ENCODE measurements at regions not wholly inside any gene's neighbourhood (a gene's known extent, or its start where the extent isn't known, plus 50 kb on each side); places are given as distances from the start of the nearest gene placed in this dataset.
"Not testable (repeated sequence)": the region's sequence is repeated elsewhere in the genome, so short reads cannot be mapped to it uniquely, and the experiment has no call there.

DNA sequence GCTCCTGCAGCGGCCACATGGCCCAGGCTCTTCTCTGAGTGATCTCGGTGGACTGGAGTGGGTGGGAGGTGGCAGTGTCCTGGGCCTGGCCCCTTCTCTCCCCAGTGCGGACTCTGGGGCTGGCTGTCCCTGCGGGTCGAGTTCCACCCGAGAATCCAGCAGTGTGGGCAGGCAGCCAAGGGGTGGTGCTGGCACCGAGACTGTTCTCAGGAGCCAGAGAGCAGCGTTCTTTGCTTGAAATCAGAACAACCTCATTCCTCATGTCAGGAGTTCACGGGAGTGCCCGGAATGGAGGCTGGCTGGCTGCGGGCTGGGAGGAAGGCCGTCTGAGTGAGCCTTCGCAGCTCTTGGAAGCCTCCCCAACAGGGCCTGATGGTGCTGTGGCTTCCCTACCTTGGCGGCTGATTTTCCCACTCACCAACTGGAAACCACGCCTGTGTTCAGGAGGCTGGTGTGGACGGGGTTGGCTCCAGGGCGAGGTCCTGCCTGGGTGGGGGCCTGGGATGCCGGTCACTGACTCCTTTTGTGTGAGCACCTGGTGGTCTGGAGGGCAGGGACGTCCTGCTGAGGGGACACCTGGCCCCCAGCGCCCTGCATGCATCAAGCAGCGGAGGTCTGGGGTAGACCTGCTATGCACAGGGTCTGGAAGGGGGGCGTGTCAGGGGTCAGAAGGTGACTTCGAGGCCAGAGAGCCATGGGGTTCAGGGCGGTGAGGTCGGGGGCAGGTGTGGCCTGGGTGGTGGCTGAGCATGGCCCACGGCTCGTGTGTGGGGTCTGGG lies 137.6 kb downstream of the TMEM121 start:
- not testable (repeated sequence) for DNase-seq

DNA sequence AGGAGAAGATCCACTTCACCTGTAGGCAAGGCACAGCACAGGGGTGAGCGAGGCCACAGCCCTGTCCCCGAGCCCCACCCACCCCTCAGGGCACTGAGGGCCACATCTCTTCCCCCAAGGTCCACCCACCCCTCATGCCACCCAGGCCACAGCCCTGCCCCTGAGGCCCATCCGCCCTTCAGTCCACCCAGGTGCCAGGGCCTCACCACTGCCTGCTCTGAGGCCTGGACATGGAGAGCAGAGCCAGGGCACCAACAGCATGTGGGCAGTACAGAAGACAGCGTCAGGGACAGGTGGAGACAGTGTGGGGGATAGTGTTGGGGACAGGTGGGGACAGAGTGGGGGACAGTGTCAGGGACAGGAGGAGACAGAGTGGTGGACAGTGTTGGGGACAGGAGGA lies 138.3 kb downstream of the TMEM121 start:
- DNase-seq: no peak

DNA sequence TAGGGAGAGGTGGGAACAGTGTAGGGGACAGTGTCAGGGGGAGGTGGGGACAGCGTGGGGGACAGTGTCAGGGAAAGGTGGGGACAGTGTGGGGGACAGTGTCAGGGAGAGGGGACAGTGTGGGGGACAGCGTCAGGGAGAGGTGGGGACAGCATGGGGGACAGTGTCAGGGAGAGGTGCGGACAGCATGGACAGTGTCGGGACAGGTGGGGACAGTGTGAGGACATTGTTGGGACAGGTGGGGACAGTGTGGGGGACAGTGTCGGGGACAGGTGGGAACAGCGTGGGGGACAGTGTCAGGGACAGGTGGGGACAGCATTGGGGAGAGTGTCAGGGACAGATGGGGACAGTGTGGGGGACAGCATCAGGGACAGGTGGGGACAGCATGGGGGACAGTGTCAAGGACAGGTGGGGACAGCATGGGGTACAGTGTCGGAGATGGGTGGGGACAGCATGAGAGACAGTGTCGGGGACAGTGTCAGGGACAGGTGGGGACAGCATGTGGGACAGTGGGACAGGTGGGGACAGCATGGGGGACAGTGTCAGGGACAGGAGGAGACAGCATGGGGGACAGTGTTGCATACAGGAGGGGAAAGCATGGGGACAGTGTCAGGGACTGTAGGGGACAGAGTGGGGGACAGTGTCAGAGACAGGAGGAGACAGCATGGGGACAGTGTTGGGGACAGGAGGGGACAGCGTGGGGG lies 139.0 kb downstream of the TMEM121 start:
- no peak for DNase-seq

DNA sequence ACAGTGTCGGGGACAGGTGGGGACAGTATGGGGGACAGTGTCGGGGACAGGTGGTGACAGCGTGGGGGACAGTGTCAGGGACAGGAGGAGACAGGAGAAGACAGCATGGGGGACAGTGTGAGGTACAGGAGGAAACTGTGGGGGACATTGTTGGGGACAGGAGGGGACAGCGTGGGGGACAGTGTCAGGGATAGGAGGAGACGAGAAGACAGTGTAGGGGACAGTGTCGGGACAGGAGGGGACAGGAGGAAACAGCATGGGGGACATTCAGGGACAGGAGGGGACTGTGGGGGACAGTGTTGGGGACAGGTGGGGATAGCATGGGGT lies 139.5 kb downstream of the TMEM121 start:
- no peak for DNase-seq

DNA sequence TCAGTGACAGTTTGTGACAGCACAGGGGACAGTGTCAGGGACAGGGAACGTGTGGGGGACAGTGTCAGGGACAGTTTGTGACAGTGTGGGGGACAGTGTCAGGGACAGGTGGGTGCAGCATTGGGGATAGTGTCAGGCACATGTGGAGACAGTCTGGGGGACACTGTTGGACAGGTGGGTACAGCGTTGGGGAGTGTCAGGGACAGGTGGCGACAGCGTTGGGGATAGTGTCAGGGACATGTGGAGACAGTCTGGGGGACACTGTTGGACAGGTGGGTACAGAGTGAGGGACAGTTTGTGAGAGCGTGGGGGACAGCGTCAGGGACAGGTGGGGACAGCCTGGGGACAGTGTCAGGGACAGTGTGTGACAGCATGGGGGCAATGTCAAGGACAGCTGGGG lies 140.0 kb downstream of the TMEM121 start:
- DNase-seq: no peak

DNA sequence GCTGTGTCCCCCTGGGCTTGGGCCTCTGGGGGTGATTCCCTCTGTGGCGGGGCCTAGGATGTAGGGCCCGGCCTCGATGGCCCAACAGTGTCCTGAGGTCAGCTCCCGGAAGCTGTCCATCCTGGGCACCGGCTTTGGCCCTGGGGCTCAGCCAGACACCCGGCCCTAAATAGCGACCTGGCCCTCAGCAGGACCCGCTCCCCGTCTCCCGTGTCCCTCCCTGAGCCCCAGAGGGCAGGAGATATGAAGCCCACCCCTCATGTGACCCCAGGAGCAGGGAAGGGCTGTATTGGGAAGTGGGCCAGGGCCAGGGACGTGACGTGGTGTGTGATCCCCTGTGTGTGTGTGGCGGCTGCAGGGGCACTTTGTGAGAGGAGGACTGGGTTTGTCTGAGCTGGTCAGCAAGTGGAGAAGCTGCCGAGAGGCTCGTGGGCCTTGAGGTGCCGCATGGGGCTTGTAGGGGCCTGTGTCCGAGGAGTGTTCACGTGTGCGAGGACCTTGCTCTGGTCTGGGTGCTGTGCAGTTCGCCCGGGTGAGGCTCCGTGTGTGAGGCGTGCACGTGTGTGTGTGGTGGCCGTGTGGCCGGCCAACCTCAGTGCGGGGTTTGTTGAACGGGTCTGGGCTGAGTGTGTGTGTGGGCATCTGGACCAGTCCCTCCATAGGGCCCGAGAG lies 140.7 kb downstream of the TMEM121 start:
- not testable (repeated sequence) for DNase-seq

DNA sequence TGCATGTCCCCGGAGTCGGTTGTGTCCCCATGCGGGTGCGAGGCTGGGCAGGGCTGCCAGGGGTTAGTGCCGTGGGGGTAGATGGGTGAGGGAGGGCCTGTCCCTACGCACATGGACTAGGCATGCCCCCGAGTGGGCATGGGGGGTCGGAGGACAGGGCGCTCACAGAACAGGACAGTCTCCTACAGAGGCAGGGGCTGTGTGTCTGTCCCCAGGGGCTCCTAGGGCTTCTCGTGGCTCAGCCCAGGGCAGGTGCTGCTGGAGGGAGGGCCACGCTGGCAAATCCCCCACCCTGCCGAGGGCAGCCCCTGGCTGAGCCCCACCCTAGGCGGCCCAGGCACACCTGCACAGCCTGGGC lies 141.3 kb downstream of the TMEM121 start:
- DNase-seq: not testable (repeated sequence)

DNA sequence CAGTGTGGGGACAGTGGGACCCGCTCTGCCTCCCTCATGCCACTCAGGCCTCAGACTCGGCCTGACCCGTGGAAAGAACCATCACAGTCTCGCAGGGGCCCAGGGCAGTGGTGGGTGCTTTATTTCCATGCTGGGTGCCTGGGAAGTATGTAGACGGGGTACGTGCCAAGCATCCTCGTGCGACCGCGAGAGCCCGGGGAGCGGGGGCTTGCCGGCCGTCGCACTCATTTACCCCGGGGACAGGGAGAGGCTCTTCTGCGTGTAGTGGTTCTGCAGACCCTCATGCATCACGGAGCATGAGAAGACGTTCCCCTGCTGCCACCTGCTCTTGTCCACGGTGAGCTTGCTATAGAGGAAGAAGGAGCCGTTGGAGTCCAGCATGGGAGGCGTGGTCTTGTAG lies 141.6 kb downstream of the TMEM121 start:
- DNase-seq: not testable (repeated sequence)

DNA sequence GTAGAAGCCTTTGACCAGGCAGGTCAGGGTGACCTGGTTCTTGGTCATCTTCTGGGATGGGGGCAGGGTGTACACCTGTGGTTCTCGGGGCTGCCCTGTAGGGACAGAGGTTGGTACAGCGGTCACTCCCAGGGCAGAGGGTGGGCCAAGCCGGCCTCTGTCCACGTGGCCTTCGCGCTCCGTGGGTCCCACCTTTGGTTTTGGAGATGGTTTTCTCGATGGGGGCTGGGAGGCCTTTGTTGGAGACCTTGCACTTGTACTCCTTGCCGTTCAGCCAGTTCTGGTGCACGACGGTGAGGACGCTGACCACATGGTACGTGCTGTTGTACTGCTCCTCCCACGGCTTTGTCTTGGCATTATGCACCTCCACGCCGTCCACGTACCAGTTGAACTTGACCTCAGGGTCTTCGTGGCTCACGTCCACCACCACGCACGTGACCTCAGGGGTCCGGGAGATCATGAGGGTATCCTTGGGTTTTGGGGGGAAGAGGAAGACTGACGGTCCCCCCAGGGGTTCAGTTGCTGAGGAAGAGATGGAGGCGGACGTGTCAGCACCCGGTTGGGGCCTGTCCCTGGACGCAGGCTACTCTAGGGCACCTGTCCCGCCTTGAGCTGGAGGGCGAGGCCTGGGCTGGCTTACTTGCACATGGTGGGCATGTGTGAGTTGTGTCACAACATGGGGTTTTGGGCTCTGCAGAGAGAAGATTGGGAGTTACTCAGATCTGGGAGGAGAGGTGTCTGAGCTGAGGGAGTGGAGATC lies 142.3 kb downstream of the TMEM121 start:
- DNase-seq: not testable (repeated sequence)

DNA sequence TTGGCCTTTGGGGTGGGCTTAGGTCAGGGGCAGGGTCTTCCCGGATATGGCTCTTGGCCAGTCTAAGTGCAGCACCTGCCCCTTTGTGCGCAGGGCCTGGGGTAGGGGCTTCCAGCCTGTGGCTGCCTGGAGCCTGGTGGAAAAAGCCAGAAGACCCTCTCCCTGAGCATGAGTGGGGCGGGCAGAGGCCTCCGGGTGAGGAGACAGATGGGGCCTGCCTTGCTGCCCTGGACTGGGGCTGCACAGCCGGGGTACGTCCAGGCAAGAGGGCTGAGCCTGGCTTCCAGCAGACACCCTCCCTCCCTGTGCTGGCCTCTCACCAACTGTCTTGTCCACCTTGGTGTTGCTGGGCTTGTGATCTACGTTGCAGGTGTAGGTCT lies 142.8 kb downstream of the TMEM121 start:
- not testable (repeated sequence) for DNase-seq

DNA sequence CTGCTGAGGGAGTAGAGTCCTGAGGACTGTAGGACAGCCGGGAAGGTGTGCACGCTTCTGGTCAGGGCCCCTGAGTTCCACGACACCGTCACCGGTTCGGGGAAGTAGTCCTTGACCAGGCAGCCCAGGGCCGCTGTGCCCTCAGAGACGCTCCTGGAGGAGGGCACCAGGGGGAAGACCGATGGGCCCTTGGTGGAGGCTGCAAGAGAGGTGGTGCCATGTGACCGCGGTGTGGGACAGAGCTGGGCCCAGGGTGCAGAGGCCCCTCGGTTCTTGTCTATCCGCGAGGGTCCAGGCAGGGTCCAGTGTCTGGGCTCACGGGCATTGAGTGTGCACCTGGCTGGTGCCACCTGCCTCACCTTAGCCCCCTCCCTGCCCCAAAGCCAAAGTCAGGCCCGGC lies 143.3 kb downstream of the TMEM121 start:
- not testable (repeated sequence) for DNase-seq

DNA sequence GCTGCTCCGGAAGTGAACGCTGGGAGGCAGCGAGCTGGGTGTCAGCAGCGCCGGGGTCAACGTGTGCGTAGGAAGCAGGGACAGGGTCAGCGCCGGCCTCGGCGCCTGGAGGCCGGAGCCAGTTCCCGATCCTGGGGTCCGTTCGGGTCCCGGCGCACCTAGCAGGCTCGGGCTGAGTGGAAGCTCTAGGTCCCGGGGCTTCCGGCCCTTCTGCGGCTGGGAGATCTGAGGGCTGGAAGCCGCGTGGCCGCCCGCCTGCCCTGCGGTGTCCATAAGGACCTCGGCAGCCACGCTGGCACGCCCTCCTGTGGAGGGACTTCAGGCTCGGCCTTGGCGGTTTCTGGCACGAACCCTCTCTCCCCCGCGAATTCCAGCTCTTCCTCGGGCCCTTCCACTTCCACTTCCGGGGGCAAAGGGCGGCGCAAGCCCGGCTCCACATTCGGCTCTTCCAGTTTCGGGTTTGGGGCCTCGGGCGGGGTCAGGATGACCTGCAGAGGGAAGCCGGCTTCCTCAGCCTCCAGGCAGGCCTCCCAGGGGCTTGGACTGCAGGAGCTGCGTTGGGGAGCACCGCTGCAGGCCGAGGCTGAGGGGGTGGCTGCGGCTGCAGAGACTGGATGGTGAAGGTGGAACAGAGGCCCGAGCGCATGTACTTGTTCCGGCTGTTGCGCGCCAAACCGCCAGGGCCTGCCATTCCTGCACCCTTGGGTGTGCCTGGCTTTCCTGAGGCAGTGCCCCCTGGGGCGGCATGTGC lies 146.2 kb downstream of the TMEM121 start:
- DNase-seq: not testable (repeated sequence)

DNA sequence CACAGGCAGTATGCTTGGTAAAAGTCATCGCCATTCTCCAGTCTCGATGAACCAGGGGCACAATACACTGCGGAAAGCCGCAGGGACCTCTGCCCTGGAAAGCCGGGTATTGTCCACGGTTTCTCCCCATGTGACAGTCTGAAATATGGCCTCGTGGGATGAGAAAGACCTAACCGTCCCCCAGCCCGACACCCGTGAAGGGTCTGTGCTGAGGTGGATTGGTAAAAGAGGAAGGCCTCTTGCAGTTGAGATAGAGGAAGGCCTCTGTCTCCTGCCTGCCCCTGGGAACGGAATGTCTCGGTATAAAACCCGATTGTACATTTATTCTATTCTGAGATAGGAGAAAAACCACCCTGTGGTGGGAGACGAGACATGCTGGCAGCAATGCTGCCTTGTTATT lies 149.1 kb downstream of the TMEM121 start:
- DNase-seq: not testable (repeated sequence)

DNA sequence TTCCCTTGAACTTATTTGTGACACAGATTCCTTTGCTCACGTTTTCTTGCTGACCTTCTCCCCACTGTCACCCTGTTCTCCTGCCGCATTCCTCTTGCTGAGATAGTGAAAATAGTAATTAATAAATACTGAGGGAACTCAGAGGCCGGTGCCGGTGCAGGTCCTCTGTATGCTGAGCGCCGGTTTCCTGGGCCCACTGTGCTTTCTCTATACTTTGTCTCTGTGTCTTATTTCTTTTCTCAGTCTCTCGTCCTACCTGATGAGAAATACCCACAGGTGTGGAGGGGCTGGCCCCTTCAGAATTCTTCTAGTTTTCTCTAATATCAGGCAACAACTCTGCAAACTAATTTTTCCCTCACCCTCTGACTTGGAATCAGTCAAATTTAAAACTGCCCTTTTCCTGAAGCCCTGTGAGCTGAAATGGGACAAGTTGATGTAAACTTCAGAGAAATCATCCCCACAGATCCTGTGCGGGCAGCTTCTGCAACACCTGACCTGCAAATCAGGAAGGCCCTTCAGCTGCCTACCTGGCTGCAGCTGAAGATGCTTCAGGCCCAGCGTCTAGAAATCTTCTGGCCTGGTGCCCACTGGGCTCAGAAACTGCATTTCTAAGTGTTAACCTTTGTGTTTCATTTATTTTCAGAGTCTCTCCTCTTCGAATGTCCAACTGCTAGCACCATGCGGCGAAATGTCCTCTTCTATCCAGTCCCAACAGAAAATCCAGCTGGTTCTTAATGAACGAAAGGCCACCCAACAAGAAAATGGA lies 149.7 kb downstream of the TMEM121 start:
- not testable (repeated sequence) for DNase-seq

DNA sequence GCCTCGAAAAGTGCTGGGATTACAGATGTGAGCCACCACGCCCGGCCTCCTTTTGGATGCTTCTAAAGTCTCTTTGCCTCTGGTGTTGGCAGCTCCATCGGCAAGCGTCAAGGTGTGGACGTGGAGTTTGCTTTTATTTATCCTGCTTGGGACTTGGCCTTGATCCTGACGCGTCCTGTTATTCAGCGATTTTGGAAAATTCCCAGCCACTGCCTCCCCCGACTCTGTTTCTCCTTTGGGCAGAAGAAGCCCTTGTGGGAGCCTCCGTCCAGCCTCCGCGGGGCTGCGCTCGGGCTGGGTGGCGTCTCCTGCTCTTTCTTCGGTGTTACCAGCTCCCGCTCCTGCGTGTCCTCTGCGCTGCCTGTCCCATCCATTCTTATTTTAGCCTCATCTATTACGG lies 151.7 kb downstream of the TMEM121 start:
- not testable (repeated sequence) for DNase-seq

DNA sequence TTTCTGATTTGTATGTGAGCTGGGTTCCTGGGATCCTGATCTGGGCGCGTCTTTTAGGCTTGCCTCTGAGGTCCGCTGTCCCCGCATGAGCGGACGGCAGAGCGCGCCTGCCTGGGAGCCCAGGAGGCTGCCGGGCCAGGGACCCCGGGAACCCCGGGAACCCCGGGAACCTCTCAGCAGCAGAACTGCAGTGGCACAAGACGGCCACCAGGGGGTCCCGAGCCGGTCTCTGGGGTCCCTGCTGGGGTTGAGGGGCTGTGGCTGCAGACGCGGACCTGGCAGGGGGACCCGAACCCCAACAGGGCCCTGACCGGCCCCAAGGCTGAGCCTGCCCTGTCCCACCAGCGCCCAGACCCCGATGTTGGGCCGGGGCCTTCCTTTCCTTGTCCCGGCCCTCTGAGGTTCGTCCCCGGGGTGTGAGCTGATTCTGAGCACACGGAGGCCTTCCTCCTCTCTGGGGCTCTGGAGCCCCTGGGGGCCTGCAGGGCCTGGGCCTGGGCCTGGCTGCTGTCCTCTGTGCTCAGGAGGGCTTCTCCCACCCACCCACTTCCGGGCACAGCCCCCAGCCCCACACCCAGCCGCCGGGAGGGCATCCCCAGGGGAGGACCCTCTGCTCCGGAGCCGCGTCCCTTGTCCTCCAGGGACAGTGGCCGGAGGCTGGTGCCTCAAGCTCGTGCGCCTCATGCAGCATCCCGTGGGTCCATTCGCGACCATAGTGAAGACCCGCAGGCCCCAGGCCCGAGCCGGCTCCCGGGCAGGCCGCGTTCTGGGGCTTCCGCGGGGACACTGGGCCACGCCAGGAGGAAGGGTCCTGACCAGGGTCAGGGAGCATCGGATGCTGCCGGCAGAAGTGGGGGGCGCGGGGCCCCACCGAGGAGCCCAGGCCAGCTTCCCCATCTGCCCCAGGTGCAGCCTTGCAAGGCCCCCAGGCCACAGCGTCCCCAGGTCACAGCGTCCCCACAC lies 152.9 kb downstream of the TMEM121 start:
- not testable (repeated sequence) for DNase-seq

DNA sequence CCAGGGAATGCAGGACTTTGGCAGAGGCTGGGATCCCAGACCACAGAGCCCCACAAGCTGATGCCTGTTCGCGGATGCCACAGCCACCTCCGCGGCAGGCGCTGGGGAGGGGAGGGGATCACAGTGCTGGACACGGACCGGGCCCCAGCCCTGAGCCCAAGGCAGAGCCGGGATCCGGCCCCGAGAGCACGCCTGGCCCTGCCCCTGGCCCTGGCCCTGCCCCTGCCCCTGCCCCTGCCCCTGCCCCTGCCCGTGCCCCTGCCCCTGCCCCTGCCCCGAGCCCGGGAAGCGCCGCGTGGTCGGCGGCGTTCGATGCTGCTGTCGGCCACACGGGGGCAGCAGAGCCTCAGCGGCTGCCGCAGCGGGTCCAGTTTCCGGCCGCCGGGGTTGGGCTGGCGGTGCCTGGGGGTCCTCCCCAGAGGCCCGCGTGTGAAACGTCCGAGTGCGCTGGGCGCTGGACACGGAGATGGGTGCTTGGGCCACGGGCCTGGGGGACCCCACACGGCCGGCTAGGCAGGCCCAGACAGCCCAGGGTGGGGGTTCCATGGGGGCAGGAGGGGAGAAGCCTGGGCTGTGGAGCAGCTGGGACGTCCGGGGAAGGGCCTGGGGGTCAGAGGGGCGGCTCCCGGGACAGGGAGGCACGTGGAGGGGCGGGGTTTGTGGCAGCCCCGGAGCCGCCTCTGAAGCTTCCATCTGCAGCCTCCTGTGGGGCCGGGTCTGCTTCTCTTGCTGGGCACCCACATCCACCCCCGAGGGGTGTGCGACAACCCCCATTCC lies 153.8 kb downstream of the TMEM121 start:
- not testable (repeated sequence) for DNase-seq

DNA sequence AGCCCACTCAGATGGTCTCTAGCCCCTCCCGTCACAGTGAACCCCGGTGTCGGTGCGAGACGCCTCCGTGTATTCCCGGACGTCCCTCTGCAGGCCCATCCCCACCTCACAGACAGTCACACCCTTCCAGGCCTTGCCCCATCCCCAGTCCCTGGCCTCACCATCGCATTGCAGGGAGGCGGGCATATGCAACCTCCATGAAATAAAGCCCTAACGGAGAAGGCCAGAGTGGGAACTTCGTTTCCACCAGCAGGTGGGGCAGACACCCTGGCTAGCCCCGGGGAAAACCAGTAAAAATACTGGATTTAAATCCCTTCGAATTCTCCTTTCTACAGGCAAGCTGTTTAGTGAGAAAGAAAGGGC lies 154.3 kb downstream of the TMEM121 start:
- not testable (repeated sequence) for DNase-seq

DNA sequence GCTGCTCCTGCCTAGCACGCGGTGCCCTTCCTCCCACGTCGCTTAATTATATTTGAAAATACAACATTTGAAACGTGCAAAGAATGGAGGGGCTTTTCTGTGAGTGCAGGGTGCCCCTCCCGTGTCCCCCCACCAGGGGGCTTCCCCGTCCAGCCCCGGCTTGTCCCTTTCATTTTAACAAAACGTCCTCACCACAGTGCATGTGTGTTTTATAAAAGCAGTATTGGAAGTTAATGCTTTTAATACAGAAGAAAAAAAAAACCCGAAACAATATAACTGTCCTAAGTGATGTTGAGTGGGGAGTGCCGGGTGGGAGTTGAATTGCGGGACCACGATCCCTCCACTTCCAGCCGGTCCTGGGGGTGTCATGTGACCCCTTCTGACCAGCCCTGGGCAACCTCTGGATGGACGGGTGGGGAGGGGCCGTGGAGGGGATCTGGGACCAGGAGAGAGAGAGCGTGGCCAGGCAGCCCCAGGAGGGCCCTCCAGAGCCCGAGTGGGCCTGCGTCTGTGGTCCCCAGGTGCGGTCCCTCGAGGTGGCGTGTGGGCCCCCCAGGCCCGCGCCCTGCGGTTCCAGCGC lies 155.3 kb downstream of the TMEM121 start:
- DNase-seq: not testable (repeated sequence)
